ENCODE measurements at regions not wholly inside any gene's neighbourhood (a gene's known extent, or its start where the extent isn't known, plus 50 kb on each side); places are given as distances from the start of the nearest gene placed in this dataset.

- TF ChIP-seq CTCF (IDR thresholded peaks at IDR 0.05) (no peak), EZH2 (IDR thresholded peaks at IDR 0.05; ENCODE audit: borderline replicate concordance, insufficient read depth, low read depth, low read length, poor library complexity, severe bottlenecking) (no peak)
Observed at GRCh38 chr9:107976767-107977166, 487.2 kb upstream of the KLF4 start.

Data from B cell (primary cell).